ENCODE measurements at regions not wholly inside any gene's neighbourhood (a gene's known extent, or its start where the extent isn't known, plus 50 kb on each side); places are given as distances from the start of the nearest gene placed in this dataset.
A peak's percentile ranks its signal among the peaks of the same experiment; 100 is the strongest.

GRCh38 chr14:30235485-30235884 is 307.8 kb upstream of the PRKD1 start:
- H3K27ac ChIP-seq (replicated peaks), result no peak overlapping the region
- peak; percentile 9; the same call in 1 of the 2 replicates for TF ChIP-seq SPI1 (IDR thresholded peaks at IDR 0.05; ENCODE audit: borderline replicate concordance, low read depth)
- no peak for TF ChIP-seq POLR2AphosphoS5 (IDR thresholded peaks at IDR 0.05; ENCODE audit: low read depth)
- H3K4me3 ChIP-seq (replicated peaks; ENCODE audit: insufficient read depth, low read length), result no peak overlapping the region
- DNase-seq (ENCODE audit: low read depth in 1 of 2, low spot score in 1 of 2), result no peak
- no peaks in the 10 kb centered on the region for H3K27me3 ChIP-seq (ENCODE audit: insufficient read depth, poor library complexity, severe bottlenecking)

GRCh38 chr14:30238936-30239335 is 311.3 kb upstream of the PRKD1 start:
- no peaks in the 10 kb centered on the region for H3K27me3 ChIP-seq (ENCODE audit: insufficient read depth, poor library complexity, severe bottlenecking)
- H3K27ac ChIP-seq (replicated peaks), result no peak overlapping the region
- H3K4me3 ChIP-seq (replicated peaks; ENCODE audit: insufficient read depth, low read length), result no peak overlapping the region
- no peak for DNase-seq (ENCODE audit: low read depth in 1 of 2, low spot score in 1 of 2)
- no peak for TF ChIP-seq CTCF (IDR thresholded peaks at IDR 0.05; ENCODE audit: insufficient read depth, low read length)

- no peak for DNase-seq (ENCODE audit: low read depth in 1 of 2, low spot score in 1 of 2)
- Histone ChIP-seq H3K27ac (replicated peaks) (no peak overlapping the region), H3K4me3 (replicated peaks; ENCODE audit: insufficient read depth, low read length) (no peak overlapping the region), H3K27me3 (ENCODE audit: insufficient read depth, poor library complexity, severe bottlenecking) (no peaks in the 10 kb centered on the region)
- TF ChIP-seq GABPA (IDR thresholded peaks at IDR 0.05; ENCODE audit: low read depth) (no peak), SPI1 (IDR thresholded peaks at IDR 0.05; ENCODE audit: borderline replicate concordance, low read depth) (no peak), CTCF (IDR thresholded peaks at IDR 0.05; ENCODE audit: insufficient read depth, low read length) (no peak), POLR2AphosphoS5 (IDR thresholded peaks at IDR 0.05; ENCODE audit: low read depth) (no peak)
- TF ChIP-seq, protein P1, sequence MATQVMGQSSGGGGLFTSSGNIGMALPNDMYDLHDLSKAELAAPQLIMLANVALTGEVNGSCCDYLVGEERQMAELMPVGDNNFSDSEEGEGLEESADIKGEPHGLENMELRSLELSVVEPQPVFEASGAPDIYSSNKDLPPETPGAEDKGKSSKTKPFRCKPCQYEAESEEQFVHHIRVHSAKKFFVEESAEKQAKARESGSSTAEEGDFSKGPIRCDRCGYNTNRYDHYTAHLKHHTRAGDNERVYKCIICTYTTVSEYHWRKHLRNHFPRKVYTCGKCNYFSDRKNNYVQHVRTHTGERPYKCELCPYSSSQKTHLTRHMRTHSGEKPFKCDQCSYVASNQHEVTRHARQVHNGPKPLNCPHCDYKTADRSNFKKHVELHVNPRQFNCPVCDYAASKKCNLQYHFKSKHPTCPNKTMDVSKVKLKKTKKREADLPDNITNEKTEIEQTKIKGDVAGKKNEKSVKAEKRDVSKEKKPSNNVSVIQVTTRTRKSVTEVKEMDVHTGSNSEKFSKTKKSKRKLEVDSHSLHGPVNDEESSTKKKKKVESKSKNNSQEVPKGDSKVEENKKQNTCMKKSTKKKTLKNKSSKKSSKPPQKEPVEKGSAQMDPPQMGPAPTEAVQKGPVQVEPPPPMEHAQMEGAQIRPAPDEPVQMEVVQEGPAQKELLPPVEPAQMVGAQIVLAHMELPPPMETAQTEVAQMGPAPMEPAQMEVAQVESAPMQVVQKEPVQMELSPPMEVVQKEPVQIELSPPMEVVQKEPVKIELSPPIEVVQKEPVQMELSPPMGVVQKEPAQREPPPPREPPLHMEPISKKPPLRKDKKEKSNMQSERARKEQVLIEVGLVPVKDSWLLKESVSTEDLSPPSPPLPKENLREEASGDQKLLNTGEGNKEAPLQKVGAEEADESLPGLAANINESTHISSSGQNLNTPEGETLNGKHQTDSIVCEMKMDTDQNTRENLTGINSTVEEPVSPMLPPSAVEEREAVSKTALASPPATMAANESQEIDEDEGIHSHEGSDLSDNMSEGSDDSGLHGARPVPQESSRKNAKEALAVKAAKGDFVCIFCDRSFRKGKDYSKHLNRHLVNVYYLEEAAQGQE (IDR thresholded peaks at IDR 0.05; ENCODE audit: insufficient replicate concordance, low read depth), result no peak
Observed at GRCh38 chr14:30240018-30240417, 312.4 kb upstream of the PRKD1 start.

DNA sequence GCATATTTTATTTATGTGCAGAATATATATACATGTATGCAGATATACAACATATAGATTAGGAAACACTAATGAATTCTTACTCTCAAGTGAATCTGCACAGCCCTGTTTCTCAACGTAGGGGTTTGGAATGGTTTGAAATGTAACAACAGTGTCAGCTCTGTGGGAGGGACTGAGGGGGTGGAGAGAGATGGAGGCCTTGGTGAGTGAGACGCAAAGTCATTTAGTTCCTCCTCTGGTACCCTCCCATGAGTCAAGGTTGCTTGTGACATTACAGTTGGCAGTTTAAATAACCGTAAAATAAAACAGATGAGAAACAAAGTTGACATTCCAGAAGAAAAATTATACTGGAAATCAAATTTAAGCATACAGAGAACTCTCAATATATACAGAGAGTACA is 313.0 kb upstream of the PRKD1 start:
- no peak for DNase-seq (ENCODE audit: low read depth in 1 of 2, low spot score in 1 of 2)
- Histone ChIP-seq H3K27ac (replicated peaks) (no peak overlapping the region), H3K4me3 (replicated peaks; ENCODE audit: insufficient read depth, low read length) (no peak overlapping the region), H3K27me3 (ENCODE audit: insufficient read depth, poor library complexity, severe bottlenecking) (no peaks in the 10 kb centered on the region)
- TF ChIP-seq POLR2AphosphoS5 (IDR thresholded peaks at IDR 0.05; ENCODE audit: low read depth) (no peak), CTCF (IDR thresholded peaks at IDR 0.05; ENCODE audit: insufficient read depth, low read length) (no peak)
- TF ChIP-seq, protein P1 (IDR thresholded peaks at IDR 0.05; ENCODE audit: insufficient replicate concordance, low read depth), result no peak

All from HL-60 (cell line).